Naive thymus-derived CD8-positive, alpha-beta T cell (primary cell): ENCODE measurements at regions not wholly inside any gene's neighbourhood (a gene's known extent, or its start where the extent isn't known, plus 50 kb on each side); places are given as distances from the start of the nearest gene placed in this dataset.

ENCODE experiments used
- ATAC-seq, 2 donors: fragments of 150-1000 bp; cut with Tn5 transposase in 1 of 2; sonication (Bioruptor Pico), chemical (Tn5 transposase) in 1 of 2; 1 replicate in 1 of 2; 2 replicates in 1 of 2; pipeline ENCODE4 v1.10.0; 2021; ENCODE audit warnings: mild to moderate bottlenecking in 2 of 2, moderate library complexity in 2 of 2
- POLR2A ChIA-PET: fragments of 350-600 bp; sonication (Branson Sonifier 250); formaldehyde crosslinking; loops from one replicate; lab custom pipeline; 2021; ENCODE audit warnings: antibody characterized with exemption; lab: Charles Lee
- DNase-seq, 10 donors: peaks; one replicate each; pipeline versions ENCODE4 v3.0.0 to v3.0.0-alpha.2; 2020 to 2022
- H3K27ac Mint-ChIP-seq, 10 donors: one replicate each; pipeline ENCODE4 v1.8.0; 2020 to 2022; ENCODE audit warnings: mild to moderate bottlenecking in 10 of 10, mixed read lengths in 10 of 10, moderate library complexity in 4 of 10, inconsistent platforms in 1 of 10
- H3K27me3 Mint-ChIP-seq, 5 donors: one replicate each; pipeline ENCODE4 v1.8.0; 2021 to 2022; ENCODE audit warnings: mixed read lengths in 5 of 5
- H3K36me3 Mint-ChIP-seq, 3 donors: one replicate each; pipeline ENCODE4 v1.8.0; 2020 to 2022; ENCODE audit warnings: mixed read lengths in 3 of 3, mild to moderate bottlenecking in 2 of 3, inconsistent platforms in 1 of 3
- H3K4me1 Mint-ChIP-seq, 4 donors: one replicate each; pipeline ENCODE4 v1.8.0; 2021 to 2022; ENCODE audit warnings: mixed read lengths in 4 of 4
- H3K4me3 Mint-ChIP-seq, 10 donors: one replicate each; pipeline ENCODE4 v1.8.0; 2020 to 2022; ENCODE audit warnings: mild to moderate bottlenecking in 10 of 10, mixed read lengths in 10 of 10, moderate library complexity in 6 of 10, inconsistent platforms in 1 of 10
- H3K9me3 Mint-ChIP-seq, 9 donors: one replicate each; pipeline ENCODE4 v1.8.0; 2020 to 2022; ENCODE audit warnings: mixed read lengths in 9 of 9, mild to moderate bottlenecking in 3 of 9, inconsistent platforms in 1 of 9, moderate library complexity in 1 of 9

DNA sequence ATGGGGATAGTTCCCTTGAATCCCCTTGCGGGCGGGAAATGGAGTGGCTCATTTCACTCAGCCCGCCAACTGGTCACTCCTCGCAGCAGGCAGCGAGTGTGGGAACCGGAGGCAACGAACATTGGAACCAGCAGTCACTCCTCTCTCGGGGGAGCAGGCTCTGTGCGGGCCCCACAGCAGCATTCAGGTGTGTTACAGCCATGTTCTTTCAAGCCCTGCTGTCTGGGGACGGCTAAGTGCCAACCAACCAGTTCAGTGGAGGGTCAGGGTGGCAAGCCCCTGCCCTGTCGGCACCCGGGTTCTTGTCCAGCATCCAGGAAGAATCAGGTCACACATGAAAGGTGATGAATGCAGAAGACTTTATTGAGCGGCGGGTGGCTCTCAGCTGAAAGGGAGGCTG, 370.5 kb downstream of the NUF2 start:
- no peak for ATAC-seq
- no peak overlapping the region for H3K4me3 Mint-ChIP-seq
- POLR2A ChIA-PET = no interaction called here
- H3K27me3 Mint-ChIP-seq = no peaks in the 10 kb centered on the region
- H3K9me3 Mint-ChIP-seq = peaks cover 0 to 22% (median 0%) of the 10 kb centered on the region in 9 donors
- no peak overlapping the region for H3K27ac Mint-ChIP-seq
- no peaks in the 10 kb centered on the region for H3K4me1 Mint-ChIP-seq
- H3K36me3 Mint-ChIP-seq = no peaks in the 10 kb centered on the region
- no peak for DNase-seq

DNA sequence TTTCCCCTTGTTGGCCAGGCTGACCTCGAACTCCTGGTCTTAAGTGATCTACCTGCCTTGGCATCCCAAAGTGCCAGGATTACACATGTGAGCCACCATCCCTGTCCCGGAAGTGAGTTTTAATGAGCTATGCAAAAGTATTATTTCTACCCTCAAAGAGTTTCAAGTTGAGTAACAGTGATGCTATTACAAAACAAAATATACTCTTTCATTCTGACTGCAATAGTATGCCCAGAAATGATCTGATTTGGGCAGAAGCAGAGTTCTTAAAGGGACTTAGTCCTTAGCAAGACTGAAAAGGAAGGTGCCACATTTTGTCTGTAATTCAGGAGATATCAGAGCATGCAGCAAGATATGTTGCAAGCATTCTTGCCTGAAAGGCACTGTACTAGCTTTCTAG, 375.4 kb downstream of the NUF2 start:
- no peaks in the 10 kb centered on the region for H3K36me3 Mint-ChIP-seq
- no peaks in the 10 kb centered on the region for H3K27me3 Mint-ChIP-seq
- no peak overlapping the region for H3K27ac Mint-ChIP-seq
- H3K4me3 Mint-ChIP-seq = no peak overlapping the region
- POLR2A ChIA-PET = no interaction called here
- peaks cover 0 to 9% (median 0%) of the 10 kb centered on the region in 9 donors for H3K9me3 Mint-ChIP-seq
- H3K4me1 Mint-ChIP-seq = no peaks in the 10 kb centered on the region
- ATAC-seq (no peak), DNase-seq (no peak)

DNA sequence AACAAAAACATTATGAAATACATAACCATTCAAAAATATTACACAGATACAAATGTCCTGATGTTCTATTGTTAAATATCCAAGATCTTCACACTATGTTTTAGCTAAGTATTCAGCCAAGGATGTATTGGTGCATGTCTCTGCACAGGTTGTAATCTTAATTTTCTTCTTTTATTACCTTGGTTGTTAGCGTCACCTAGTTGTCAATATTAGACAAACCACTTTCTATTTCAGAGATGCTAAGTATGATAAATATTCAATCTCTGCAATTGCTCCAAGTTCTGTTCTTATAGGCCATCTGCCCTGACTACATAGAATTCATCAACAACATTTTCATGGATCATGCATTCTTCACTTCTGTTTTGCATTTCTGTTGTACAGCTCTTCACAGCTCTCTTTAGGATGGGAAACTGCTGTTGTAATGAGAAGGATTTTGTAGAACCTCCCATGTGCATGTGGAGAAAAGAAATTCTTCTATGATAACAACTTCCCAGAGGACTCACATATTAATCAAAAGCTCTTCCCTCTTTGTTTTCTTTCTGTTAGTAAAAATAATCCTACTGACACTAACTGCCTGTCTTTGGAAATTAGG, 380.1 kb downstream of the NUF2 start:
- H3K36me3 Mint-ChIP-seq = no peaks in the 10 kb centered on the region
- DNase-seq (no peak), ATAC-seq (no peak)
- H3K4me3 Mint-ChIP-seq = no peak overlapping the region
- no peaks in the 10 kb centered on the region for H3K4me1 Mint-ChIP-seq
- POLR2A ChIA-PET = no interaction called here
- H3K27ac Mint-ChIP-seq = no peak overlapping the region
- no peaks in the 10 kb centered on the region for H3K27me3 Mint-ChIP-seq
- peaks cover 0 to 4% (median 0%) of the 10 kb centered on the region in 9 donors for H3K9me3 Mint-ChIP-seq

DNA sequence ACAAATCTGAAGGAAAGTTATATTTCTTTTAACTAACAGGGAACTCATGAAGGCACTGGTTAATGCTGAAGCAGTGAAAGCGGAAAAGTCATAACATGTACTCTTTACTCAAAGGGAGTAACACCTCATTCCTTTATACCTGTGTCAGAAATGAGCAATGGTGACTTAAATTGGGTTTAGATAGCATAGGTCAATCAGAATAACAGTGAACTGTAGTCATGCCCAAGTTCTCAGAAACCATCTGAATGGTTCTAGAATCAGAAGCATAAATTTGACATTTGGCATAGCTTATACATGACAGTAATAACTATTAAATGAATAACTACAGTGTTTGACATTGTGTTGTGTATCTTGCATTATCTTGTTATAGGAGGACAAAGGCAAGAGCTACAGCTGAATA, 382.0 kb downstream of the NUF2 start:
- Mint-ChIP-seq H3K9me3 (peaks cover 0 to 6% (median 2%) of the 10 kb centered on the region in 9 donors), H3K36me3 (no peaks in the 10 kb centered on the region), H3K27me3 (no peaks in the 10 kb centered on the region), H3K4me3 (no peak overlapping the region), H3K27ac (no peak overlapping the region), H3K4me1 (no peaks in the 10 kb centered on the region)
- no peak for DNase-seq
- ATAC-seq = no peak
- POLR2A ChIA-PET = no interaction called here

DNA sequence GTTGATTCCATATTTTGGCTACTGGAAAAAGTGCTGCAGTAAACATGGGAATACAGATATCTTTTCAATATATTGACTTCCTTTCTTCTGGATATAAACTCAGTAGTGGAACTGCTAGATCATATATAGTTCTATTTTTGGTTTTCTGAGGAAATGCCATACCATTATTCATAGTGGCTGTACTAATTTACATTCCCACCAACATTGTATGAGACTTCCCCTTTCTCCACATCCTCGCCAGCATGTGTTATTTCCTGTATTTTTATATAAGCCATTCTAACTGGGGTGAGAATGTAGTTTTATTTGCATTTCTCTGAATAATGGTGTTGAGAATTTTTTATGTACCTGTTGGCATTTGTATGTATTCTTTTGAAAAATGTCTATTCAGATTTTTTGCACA, 385.2 kb downstream of the NUF2 start:
- no peak for ATAC-seq
- H3K4me1 Mint-ChIP-seq = no peaks in the 10 kb centered on the region
- H3K4me3 Mint-ChIP-seq = no peak overlapping the region

DNA sequence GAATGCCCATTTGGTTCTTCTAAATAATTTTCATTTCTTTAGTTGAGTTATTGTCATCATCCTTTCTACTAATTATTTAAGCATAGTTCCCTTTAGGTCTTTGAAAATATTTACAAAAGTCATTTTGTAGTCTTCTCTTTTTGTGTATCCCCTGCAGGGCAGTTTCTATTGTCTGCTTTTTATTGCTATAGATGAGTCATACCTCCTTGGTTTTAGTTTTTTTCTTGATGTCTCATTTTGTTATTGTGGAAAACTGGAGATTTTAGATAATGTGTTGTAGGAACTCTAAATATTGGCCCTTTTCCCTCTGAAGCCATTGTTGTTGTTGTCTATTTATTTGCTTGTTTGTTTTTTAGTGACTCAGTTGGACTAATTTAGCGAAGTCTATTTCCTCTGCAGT, 387.9 kb downstream of the NUF2 start:
- POLR2A ChIA-PET = no interaction called here
- H3K4me3 Mint-ChIP-seq = no peak overlapping the region
- H3K27me3 Mint-ChIP-seq = no peaks in the 10 kb centered on the region
- H3K9me3 Mint-ChIP-seq = peaks cover 0 to 18% (median 5%) of the 10 kb centered on the region in 9 donors
- H3K36me3 Mint-ChIP-seq = no peaks in the 10 kb centered on the region
- ATAC-seq = no peak
- H3K4me1 Mint-ChIP-seq = no peaks in the 10 kb centered on the region
- H3K27ac Mint-ChIP-seq = no peak overlapping the region
- no peak for DNase-seq

More for the DNA sequence above, 385.2 kb downstream of the NUF2 start:
- Mint-ChIP-seq H3K9me3 (peaks cover 0 to 18% (median 4%) of the 10 kb centered on the region in 9 donors), H3K27ac (no peak overlapping the region), H3K36me3 (no peaks in the 10 kb centered on the region), H3K27me3 (no peaks in the 10 kb centered on the region)
- POLR2A ChIA-PET = no interaction called here
- no peak for DNase-seq

DNA sequence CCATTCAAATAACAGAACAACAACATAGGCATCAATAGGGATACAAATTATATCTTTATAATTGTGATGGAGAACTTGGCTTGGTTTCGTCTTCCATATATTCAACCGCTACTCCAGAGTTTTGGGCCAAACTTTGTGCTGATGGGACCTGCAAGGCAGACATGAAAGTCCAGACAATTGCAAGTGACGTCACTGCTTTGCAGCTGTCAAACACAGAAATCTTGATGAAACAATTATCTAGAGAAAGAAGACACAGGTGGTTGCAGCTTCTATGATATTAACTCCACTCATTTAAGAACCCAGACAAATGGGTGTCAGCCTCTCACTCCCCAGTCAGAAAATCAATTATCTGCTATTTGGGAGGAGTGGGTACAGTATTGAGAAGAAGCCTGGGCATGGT, 390.6 kb downstream of the NUF2 start:
- Mint-ChIP-seq H3K9me3 (peaks cover 0 to 19% (median 4%) of the 10 kb centered on the region in 9 donors), H3K27ac (no peak overlapping the region), H3K27me3 (no peaks in the 10 kb centered on the region), H3K4me3 (no peak overlapping the region), H3K36me3 (no peaks in the 10 kb centered on the region), H3K4me1 (no peaks in the 10 kb centered on the region)
- POLR2A ChIA-PET = no interaction called here
- no peak for DNase-seq
- no peak for ATAC-seq

DNA sequence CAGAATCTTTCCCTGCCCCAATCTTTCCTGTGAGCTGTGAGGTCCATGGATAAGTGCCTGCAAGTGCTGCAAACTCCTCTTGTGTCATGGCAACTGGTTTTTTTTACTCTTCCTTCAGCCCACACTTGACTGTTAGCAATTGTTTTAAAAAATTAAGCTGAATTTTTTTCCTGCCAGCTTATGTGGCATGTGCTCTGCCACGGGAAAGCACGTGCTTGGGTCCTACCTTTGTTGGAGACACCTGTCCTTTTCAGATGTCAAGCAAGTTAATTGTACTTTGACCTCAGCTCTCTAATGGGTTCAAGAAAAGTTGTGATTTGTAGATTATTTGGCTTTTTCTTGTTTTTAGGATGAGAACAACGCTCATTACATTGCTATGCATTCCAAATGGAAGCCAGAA, 398.5 kb downstream of the NUF2 start:
- Mint-ChIP-seq H3K4me3 (no peak overlapping the region), H3K4me1 (no peaks in the 10 kb centered on the region), H3K27me3 (no peaks in the 10 kb centered on the region), H3K36me3 (peaks cover 0 to 13% (median 0%) of the 10 kb centered on the region in 3 donors), H3K9me3 (peaks cover 7 to 43% (median 25%) of the 10 kb centered on the region in 9 donors), H3K27ac (no peak overlapping the region)
- ATAC-seq = no peak
- POLR2A ChIA-PET = no interaction called here
- no peak for DNase-seq

DNA sequence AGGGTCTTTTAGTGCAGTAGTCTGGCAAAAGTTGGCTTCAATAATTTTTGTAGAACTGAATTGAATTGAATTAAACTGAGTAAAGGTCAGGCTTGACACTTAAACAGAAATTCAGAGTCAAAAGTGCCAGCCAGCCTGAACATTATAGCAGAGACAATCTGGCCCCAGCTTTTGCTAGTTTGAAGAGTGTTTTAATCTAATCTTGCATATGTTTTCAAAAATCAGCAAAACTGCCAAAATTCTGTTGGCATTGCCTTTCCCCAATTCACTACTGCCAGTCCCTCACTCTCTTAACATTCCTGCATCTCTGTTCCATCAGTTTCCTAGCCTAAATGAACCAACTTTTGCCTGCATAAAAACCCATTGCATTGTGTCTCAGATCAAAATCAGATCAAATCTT, 403.8 kb downstream of the NUF2 start:
- Mint-ChIP-seq H3K27ac (no peak overlapping the region), H3K9me3 (peaks cover 0 to 37% (median 7%) of the 10 kb centered on the region in 9 donors), H3K4me1 (no peaks in the 10 kb centered on the region), H3K4me3 (no peak overlapping the region), H3K27me3 (no peaks in the 10 kb centered on the region), H3K36me3 (no peaks in the 10 kb centered on the region)
- DNase-seq (no peak), ATAC-seq (no peak)
- POLR2A ChIA-PET = no interaction called here

DNA sequence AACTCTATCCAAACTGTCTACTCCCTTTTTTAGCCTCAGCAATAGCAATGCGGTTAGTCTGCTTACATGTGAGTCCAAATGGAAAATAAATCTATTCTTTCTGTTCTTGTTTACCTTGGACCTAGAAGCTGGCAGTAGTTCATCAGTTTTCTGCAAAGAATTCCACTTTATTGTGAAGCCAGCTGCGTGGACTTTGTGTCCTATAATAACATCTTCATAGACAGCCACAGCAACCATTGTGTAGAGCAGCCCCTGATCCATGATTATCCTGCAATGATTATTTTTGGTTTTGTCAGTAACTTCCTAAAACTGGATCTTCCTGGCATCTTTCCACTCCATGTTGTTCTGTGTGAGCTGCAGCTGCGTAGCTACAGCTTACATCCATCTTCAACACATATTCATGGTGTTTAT, 408.7 kb downstream of the NUF2 start:
- ATAC-seq (no peak), DNase-seq (no peak)
- no peaks in the 10 kb centered on the region for H3K4me1 Mint-ChIP-seq
- POLR2A ChIA-PET = no interaction called here
- H3K4me3 Mint-ChIP-seq = no peak overlapping the region
- H3K27me3 Mint-ChIP-seq = no peaks in the 10 kb centered on the region
- H3K36me3 Mint-ChIP-seq = no peaks in the 10 kb centered on the region
- H3K27ac Mint-ChIP-seq = no peak overlapping the region
- peaks cover 0 to 27% (median 10%) of the 10 kb centered on the region in 9 donors for H3K9me3 Mint-ChIP-seq

DNA sequence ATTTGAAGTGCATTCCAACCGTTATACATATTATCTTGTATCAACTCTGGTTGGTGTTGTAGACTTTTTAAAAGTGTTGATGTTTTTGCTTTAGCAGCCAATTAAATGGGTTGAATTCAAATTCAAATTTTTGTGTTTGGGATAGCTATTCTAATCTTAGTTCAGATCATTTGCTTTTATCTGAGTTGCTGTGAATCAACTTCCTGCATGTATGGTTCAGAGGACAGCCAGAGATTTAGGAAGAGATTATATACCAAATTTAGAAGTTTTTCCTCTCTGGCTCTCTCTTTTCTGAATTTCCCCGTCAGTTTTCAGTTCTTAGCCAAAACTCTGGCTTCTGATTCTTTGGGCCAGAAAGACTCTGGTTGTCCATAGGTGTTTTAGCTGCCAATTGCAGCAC, 415.5 kb downstream of the NUF2 start:
- POLR2A ChIA-PET = no interaction called here
- Mint-ChIP-seq H3K27me3 (no peaks in the 10 kb centered on the region), H3K36me3 (no peaks in the 10 kb centered on the region), H3K9me3 (peaks cover 0 to 16% (median 13%) of the 10 kb centered on the region in 9 donors), H3K4me1 (no peaks in the 10 kb centered on the region), H3K4me3 (no peak overlapping the region), H3K27ac (no peak overlapping the region)
- ATAC-seq = no peak
- DNase-seq = no peak

DNA sequence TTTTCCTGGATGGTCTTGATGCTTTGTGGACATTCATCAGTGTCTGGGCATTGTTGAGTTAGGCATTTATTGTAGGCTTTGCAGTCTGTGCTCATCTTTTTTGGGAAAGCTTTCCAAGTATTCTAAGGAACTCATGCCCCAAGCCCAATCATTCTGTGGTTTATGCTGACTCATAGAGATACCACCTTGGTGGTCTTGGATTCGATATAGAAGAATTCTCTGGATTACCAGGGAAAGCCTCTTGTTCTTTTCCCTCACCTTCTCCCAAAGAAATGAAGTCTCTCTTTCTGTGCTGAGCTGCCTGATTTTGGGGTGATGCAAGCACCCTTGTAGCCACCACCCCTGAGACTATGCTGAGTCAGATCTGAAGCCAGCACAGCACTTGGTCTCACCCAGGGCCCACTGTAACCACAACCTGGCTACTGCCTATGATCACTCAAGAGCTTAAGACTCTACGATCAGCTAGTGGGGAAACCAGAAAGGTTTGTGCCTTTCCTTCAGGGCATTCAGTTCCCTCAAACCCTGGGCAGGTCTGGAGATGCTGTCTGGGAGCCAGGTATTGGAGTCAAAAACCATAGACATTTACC, 422.6 kb downstream of the NUF2 start:
- no peaks in the 10 kb centered on the region for H3K4me1 Mint-ChIP-seq
- DNase-seq = no peak
- no peaks in the 10 kb centered on the region for H3K27me3 Mint-ChIP-seq
- POLR2A ChIA-PET = no interaction called here
- ATAC-seq = no peak
- no peak overlapping the region for H3K4me3 Mint-ChIP-seq
- H3K36me3 Mint-ChIP-seq = peaks cover 0 to 16% (median 2%) of the 10 kb centered on the region in 3 donors
- peaks cover 3 to 41% (median 30%) of the 10 kb centered on the region in 9 donors for H3K9me3 Mint-ChIP-seq
- no peak overlapping the region for H3K27ac Mint-ChIP-seq

DNA sequence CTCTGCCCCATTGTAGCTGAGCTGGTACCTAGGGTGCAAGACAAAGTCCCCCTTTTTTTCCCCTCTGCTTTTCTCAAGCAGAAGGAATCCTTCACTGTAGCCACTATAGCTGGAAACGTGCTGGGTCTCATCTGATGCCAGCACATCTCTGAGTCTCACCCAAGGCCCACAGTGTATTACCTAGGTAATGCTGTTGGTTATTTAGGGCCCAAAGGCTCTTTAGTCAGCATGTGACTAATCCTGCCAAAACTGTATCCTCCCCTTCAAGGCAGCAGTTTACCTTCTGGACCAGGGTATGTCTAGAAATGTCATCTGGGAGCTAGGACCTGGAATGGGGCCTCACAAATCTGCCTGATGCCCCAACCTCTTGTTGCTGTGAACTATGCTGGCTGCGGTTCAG, 423.4 kb downstream of the NUF2 start:
- Mint-ChIP-seq H3K27ac (no peak overlapping the region), H3K4me1 (no peaks in the 10 kb centered on the region), H3K9me3 (peaks cover 7 to 43% (median 30%) of the 10 kb centered on the region in 9 donors), H3K27me3 (no peaks in the 10 kb centered on the region), H3K4me3 (no peak overlapping the region), H3K36me3 (peaks cover 0 to 16% (median 2%) of the 10 kb centered on the region in 3 donors)
- ATAC-seq (no peak), DNase-seq (no peak)
- POLR2A ChIA-PET = no interaction called here

DNA sequence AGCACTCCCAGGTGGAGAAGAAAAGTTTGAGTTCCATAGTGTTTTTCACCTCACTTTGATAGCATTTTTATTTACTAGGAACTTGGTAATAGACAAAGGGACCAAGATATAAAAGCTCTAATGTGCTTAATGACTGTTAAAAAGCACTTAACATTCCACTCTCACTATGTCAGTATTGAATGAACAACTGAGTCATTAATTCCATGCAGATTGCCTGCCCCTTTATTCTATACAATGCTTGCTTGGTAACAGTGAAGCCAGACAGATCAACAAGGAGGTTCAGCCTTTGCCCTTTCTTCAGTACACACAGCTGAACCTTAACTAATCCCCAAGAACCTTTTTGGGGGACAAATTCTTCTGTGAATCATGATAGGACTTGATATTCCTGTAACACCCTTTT, 425.5 kb downstream of the NUF2 start:
- no peak for DNase-seq
- H3K27ac Mint-ChIP-seq = no peak overlapping the region
- H3K36me3 Mint-ChIP-seq = peaks cover 0 to 16% (median 2%) of the 10 kb centered on the region in 3 donors

More for the DNA sequence above, 425.5 kb downstream of the NUF2 start:
- no peak for ATAC-seq
- POLR2A ChIA-PET = no interaction called here
- Mint-ChIP-seq H3K27me3 (no peaks in the 10 kb centered on the region), H3K4me1 (no peaks in the 10 kb centered on the region), H3K4me3 (no peak overlapping the region), H3K9me3 (peaks cover 5 to 40% (median 27%) of the 10 kb centered on the region in 9 donors)
